IMR-90 (cell line): ENCODE measurements at regions not wholly inside any gene's neighbourhood (a gene's known extent, or its start where the extent isn't known, plus 50 kb on each side); places are given as distances from the start of the nearest gene placed in this dataset.

Experiments
- BHLHE40 ChIP-seq: fragments of 150-350 bp; IDR thresholded peaks from 2 replicates; pipeline ENCODE4 v1.6.1; 2016; ENCODE audit warnings: mild to moderate bottlenecking, low read depth, low read length
- MAFK ChIP-seq: IDR thresholded peaks from 2 replicates; pipeline ENCODE4 v1.6.1; 2012; ENCODE audit warnings: low read depth, low read length, improper control_type of control experiment
- MXI1 ChIP-seq: IDR thresholded peaks from 2 replicates; pipeline ENCODE4 v1.6.1; 2012; ENCODE audit warnings: low read depth, mild to moderate bottlenecking, low read length, moderate library complexity, borderline replicate concordance
- POLR2A ChIP-seq: IDR thresholded peaks from 2 replicates; pipeline ENCODE4 v1.6.1; 2012; ENCODE audit warnings: mild to moderate bottlenecking, low read depth, low read length
- RAD21 ChIP-seq: IDR thresholded peaks from 2 replicates; pipeline ENCODE4 v1.6.1; 2012; ENCODE audit warnings: low read length, improper control_type of control experiment
- RCOR1 ChIP-seq: IDR thresholded peaks from 2 replicates; pipeline ENCODE4 v1.6.1; 2012; ENCODE audit warnings: mild to moderate bottlenecking, low read length, improper control_type of control experiment; ENCODE audit not compliant: insufficient replicate concordance
- USF2 ChIP-seq: fragments of 150-350 bp; IDR thresholded peaks from 2 replicates; pipeline ENCODE4 v1.6.1; 2017; ENCODE audit warnings: mild to moderate bottlenecking, antibody characterized with exemption, low read length, low read depth
- TF ChIP-seq, protein P1 (sequence below): conservative IDR thresholded peaks from 2 replicates; pipeline ENCODE4 v1.5.1; 2012; ENCODE audit warnings: mild to moderate bottlenecking, low read depth, low read length, improper control_type of control experiment

- TF ChIP-seq, protein P1, sequence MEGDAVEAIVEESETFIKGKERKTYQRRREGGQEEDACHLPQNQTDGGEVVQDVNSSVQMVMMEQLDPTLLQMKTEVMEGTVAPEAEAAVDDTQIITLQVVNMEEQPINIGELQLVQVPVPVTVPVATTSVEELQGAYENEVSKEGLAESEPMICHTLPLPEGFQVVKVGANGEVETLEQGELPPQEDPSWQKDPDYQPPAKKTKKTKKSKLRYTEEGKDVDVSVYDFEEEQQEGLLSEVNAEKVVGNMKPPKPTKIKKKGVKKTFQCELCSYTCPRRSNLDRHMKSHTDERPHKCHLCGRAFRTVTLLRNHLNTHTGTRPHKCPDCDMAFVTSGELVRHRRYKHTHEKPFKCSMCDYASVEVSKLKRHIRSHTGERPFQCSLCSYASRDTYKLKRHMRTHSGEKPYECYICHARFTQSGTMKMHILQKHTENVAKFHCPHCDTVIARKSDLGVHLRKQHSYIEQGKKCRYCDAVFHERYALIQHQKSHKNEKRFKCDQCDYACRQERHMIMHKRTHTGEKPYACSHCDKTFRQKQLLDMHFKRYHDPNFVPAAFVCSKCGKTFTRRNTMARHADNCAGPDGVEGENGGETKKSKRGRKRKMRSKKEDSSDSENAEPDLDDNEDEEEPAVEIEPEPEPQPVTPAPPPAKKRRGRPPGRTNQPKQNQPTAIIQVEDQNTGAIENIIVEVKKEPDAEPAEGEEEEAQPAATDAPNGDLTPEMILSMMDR: no peak
- TF ChIP-seq MXI1 (no peak), RAD21 (no peak), POLR2A (no peak), USF2 (no peak), BHLHE40 (no peak), RCOR1 (no peak), MAFK (no peak)
Measured at GRCh38 chr6:93047033-93047432, 372.3 kb downstream of the EPHA7 start.
